B cell (primary cell): ENCODE measurements at regions not wholly inside any gene's neighbourhood (a gene's known extent, or its start where the extent isn't known, plus 50 kb on each side); places are given as distances from the start of the nearest gene placed in this dataset.

Source experiments
- ATAC-seq: fragments of 200-7000 bp; cut with Tn5 transposase; one replicate; pipeline ENCODE4 v1.10.0; 2021; ENCODE audit warnings: low read depth, mild to moderate bottlenecking, moderate number of reproducible peaks, moderate library complexity
- CTCF ChIA-PET: fragments of 350-600 bp; sonication (Branson Sonifier 250); formaldehyde crosslinking; loops from one replicate; lab custom pipeline; 2021; ENCODE audit warnings: antibody characterized with exemption, inconsistent platforms; lab: Charles Lee
- POLR2A ChIA-PET: fragments of 350-600 bp; sonication (Branson Sonifier 250); formaldehyde crosslinking; loops from one replicate; lab custom pipeline; 2021; ENCODE audit warnings: antibody characterized with exemption; lab: Charles Lee
- DNase-seq: peaks from one replicate; pipeline ENCODE4 v3.0.0; 2013
- H2AFZ ChIP-seq: 2 replicates; pipeline ENCODE4 v1.6.1; 2012; ENCODE audit warnings: mild to moderate bottlenecking, low read depth, low read length; ENCODE audit not compliant: insufficient read depth, poor library complexity, severe bottlenecking
- H3K27ac ChIP-seq, 2 donors: 1 replicate in 1 of 2; 2 replicates in 1 of 2; pipeline ENCODE4 v1.5.1; 2012 to 2013; ENCODE audit warnings: low read length in 2 of 2, mild to moderate bottlenecking in 2 of 2, moderate library complexity in 1 of 2
- H3K27me3 ChIP-seq, 4 experiments: fragments of 200-600 bp in 1 of 4; sonication (generic) in 1 of 4; replicated peaks in 1 of 4; 1 replicate in 2 of 4; 2 replicates in 2 of 4; pipeline versions ENCODE4 v1.6.1 to v1.7.0; 2013 to 2016; ENCODE audit warnings: low read length in 3 of 4, mild to moderate bottlenecking in 2 of 4, mixed read lengths in 1 of 4, moderate library complexity in 1 of 4; ENCODE audit not compliant: insufficient read depth in 4 of 4, control insufficient read depth in 3 of 4; ENCODE audit errors: control extremely low read depth in 1 of 4
- H3K36me3 ChIP-seq, 2 experiments: replicated peaks in 1 of 2; 1 replicate in 1 of 2; 2 replicates in 1 of 2; pipeline versions ENCODE4 v1.6.1 to v1.7.1; 2013; ENCODE audit warnings: low read length in 1 of 2; ENCODE audit not compliant: insufficient read depth in 2 of 2, control insufficient read depth in 1 of 2; ENCODE audit errors: control extremely low read depth in 1 of 2, extremely low read depth in 1 of 2
- H3K4me1 ChIP-seq, 2 donors: fragments of 200-600 bp in 1 of 2; sonication (generic) in 1 of 2; 1 replicate in 1 of 2; 2 replicates in 1 of 2; pipeline versions ENCODE4 v1.5.1 to v1.6.1; 2013 to 2017; ENCODE audit warnings: low read length in 2 of 2; ENCODE audit not compliant: control insufficient read depth in 2 of 2, insufficient read depth in 2 of 2
- H3K4me2 ChIP-seq: replicated peaks from 2 replicates; pipeline ENCODE3; 2012; ENCODE audit warnings: mild to moderate bottlenecking, low read depth, low read length; ENCODE audit not compliant: poor library complexity, severe bottlenecking
- H3K4me3 ChIP-seq, 5 experiments: fragments of 200-600 bp in 1 of 5; sonication (generic) in 1 of 5; 1 replicate in 3 of 5; 2 replicates in 2 of 5; pipeline versions ENCODE4 v1.5.1 to v1.7.0; 2011 to 2016; ENCODE audit warnings: low read length in 4 of 5, mild to moderate bottlenecking in 4 of 5, low read depth in 2 of 5, control low read depth in 1 of 5, moderate library complexity in 1 of 5; ENCODE audit not compliant: insufficient read depth in 1 of 5; ENCODE audit errors: control extremely low read depth in 1 of 5, extremely low read depth in 1 of 5
- H3K79me2 ChIP-seq: fragments of 200-600 bp; sonication (generic); one replicate; pipeline ENCODE4 v1.6.0; 2016; ENCODE audit warnings: low read length; ENCODE audit not compliant: control insufficient read depth, insufficient read depth
- H3K9ac ChIP-seq: fragments of 200-600 bp; sonication (generic); 2 replicates; pipeline ENCODE4 v1.6.1; 2017; ENCODE audit warnings: mild to moderate bottlenecking, low read length, moderate library complexity
- H3K9me3 ChIP-seq, 3 donors: one replicate each; pipeline versions ENCODE4 v1.6.1 to v1.7.1; 2013; ENCODE audit warnings: low read length in 2 of 3; ENCODE audit not compliant: control insufficient read depth in 2 of 3, insufficient read depth in 1 of 3; ENCODE audit errors: control extremely low read depth in 1 of 3
- H4K20me1 ChIP-seq: 2 replicates; pipeline ENCODE4 v1.6.0; 2012; ENCODE audit warnings: mild to moderate bottlenecking, low read length; ENCODE audit not compliant: insufficient read depth, control insufficient read depth, poor library complexity, severe bottlenecking
- H3K27ac Mint-ChIP-seq: one replicate; pipeline ENCODE4 v1.8.0; 2021; ENCODE audit warnings: mixed read lengths
- H3K27me3 Mint-ChIP-seq: one replicate; pipeline ENCODE4 v1.8.0; 2021; ENCODE audit warnings: mixed read lengths
- H3K4me1 Mint-ChIP-seq: one replicate; pipeline ENCODE4 v1.8.0; 2021; ENCODE audit warnings: mixed read lengths
- H3K4me3 Mint-ChIP-seq: one replicate; pipeline ENCODE4 v1.8.0; 2021; ENCODE audit warnings: mixed read lengths
- H3K9me3 Mint-ChIP-seq: one replicate; pipeline ENCODE4 v1.8.0; 2022; ENCODE audit warnings: mixed read lengths; ENCODE audit not compliant: insufficient read depth
- CTCF ChIP-seq: fragments of 200-600 bp; IDR thresholded peaks from one replicate; pipeline ENCODE4 v1.8.0; 2022; ENCODE audit warnings: antibody characterized with exemption, mild to moderate bottlenecking
- EZH2 ChIP-seq: IDR thresholded peaks from 2 replicates; pipeline ENCODE4 v1.6.1; 2012; ENCODE audit warnings: borderline replicate concordance, low read depth, mild to moderate bottlenecking, moderate library complexity, low read length; ENCODE audit not compliant: insufficient read depth, poor library complexity, severe bottlenecking
- WGBS: methylation state at CpG from one replicate; pipeline ENCODE4 v1.1.5; 2013; ENCODE audit warnings: missing lambda C conversion rate; ENCODE audit not compliant: insufficient coverage; 5-methylcytosine and 5-hydroxymethylcytosine counted together
- intact Hi-C: fragments of 100-400 bp; cut with micrococcal nuclease; formaldehyde crosslinking; loops from one replicate; pipeline ENCODE4 v1.10.0; 2022

GRCh38 chr21:35386491-35387079 is 337.5 kb upstream of the RUNX1 start:
- TF ChIP-seq CTCF (no peak), EZH2 (no peak)
- no peak overlapping the region for H3K9ac ChIP-seq
- intact Hi-C loops: no loop called here
- H2AFZ ChIP-seq: no peak overlapping the region
- H3K4me2 ChIP-seq: no peak overlapping the region
- CTCF ChIA-PET: no interaction called here
- H3K4me1 Mint-ChIP-seq: no peaks in the 10 kb centered on the region
- no peaks in the 10 kb centered on the region for H3K27me3 ChIP-seq
- H3K79me2 ChIP-seq: no peaks in the 10 kb centered on the region
- H4K20me1 ChIP-seq: no peaks in the 10 kb centered on the region
- H3K27ac Mint-ChIP-seq: no peak overlapping the region
- peaks cover 0 to 5% (median 0%) of the 10 kb centered on the region in 3 donors for H3K9me3 ChIP-seq
- POLR2A ChIA-PET: no interaction called here
- WGBS: 72% methylated on average over 2 of the region's 4 CpGs
- no peak overlapping the region for H3K4me3 ChIP-seq
- DNase-seq (no peak), ATAC-seq (no peak)
- no peak overlapping the region for H3K27ac ChIP-seq
- H3K27me3 Mint-ChIP-seq: no peaks in the 10 kb centered on the region
- H3K36me3 ChIP-seq: no peaks in the 10 kb centered on the region
- no peak overlapping the region for H3K4me3 Mint-ChIP-seq
- H3K4me1 ChIP-seq: no peaks in the 10 kb centered on the region
- peaks cover 4% of the 10 kb centered on the region for H3K9me3 Mint-ChIP-seq

GRCh38 chr21:35384375-35384774 is 335.3 kb upstream of the RUNX1 start:
- intact Hi-C loops: no loop called here
- POLR2A ChIA-PET: no interaction called here
- no peaks in the 10 kb centered on the region for H3K4me1 Mint-ChIP-seq
- Histone ChIP-seq H4K20me1 (no peaks in the 10 kb centered on the region), H3K9ac (no peak overlapping the region), H3K4me1 (no peaks in the 10 kb centered on the region), H2AFZ (no peak overlapping the region), H3K4me2 (no peak overlapping the region), H3K36me3 (no peaks in the 10 kb centered on the region), H3K27ac (no peak overlapping the region), H3K4me3 (no peak overlapping the region), H3K9me3 (peaks cover 0 to 5% (median 0%) of the 10 kb centered on the region in 3 donors), H3K79me2 (no peaks in the 10 kb centered on the region), H3K27me3 (no peaks in the 10 kb centered on the region)
- H3K27me3 Mint-ChIP-seq: no peaks in the 10 kb centered on the region
- H3K4me3 Mint-ChIP-seq: no peak overlapping the region
- DNase-seq (no peak), ATAC-seq (no peak)
- TF ChIP-seq EZH2: no peak
- TF ChIP-seq CTCF: no peak
- H3K27ac Mint-ChIP-seq: no peak overlapping the region
- CTCF ChIA-PET: no interaction called here
- peaks cover 4% of the 10 kb centered on the region for H3K9me3 Mint-ChIP-seq
- WGBS: 100% methylated on average over 2 of the region's 2 CpGs
